ENCODE measurements at regions not wholly inside any gene's neighbourhood (a gene's known extent, or its start where the extent isn't known, plus 50 kb on each side); places are given as distances from the start of the nearest gene placed in this dataset.

GRCh38 chr13:46480131-46480530 is 72.8 kb upstream of the LRCH1 start:
- TF ChIP-seq CTCF (conservative IDR thresholded peaks at IDR 0.05; ENCODE audit: low read depth in 2 of 2) (no peak), REST (IDR thresholded peaks at IDR 0.05; ENCODE audit: unreplicated experiment) (no peak), JUNB (IDR thresholded peaks at IDR 0.05; ENCODE audit: unreplicated experiment) (no peak), POLR2AphosphoS5 (IDR thresholded peaks at IDR 0.05; ENCODE audit: low read depth) (no peak), EZH2phosphoT487 (IDR thresholded peaks at IDR 0.05; ENCODE audit: unreplicated experiment) (no peak), NANOG (IDR thresholded peaks at IDR 0.05; ENCODE audit: borderline replicate concordance) (no peak), EZH2 (IDR thresholded peaks at IDR 0.05; ENCODE audit: low read depth, unreplicated experiment) (no peak), ZNF331 (CRISPR knock-in tag; IDR thresholded peaks at IDR 0.05; ENCODE audit: low read depth) (no peak), ZNF114 (CRISPR knock-in tag; IDR thresholded peaks at IDR 0.05) (no peak)
